GM19025 (cell line): ENCODE measurements at regions not wholly inside any gene's neighbourhood (a gene's known extent, or its start where the extent isn't known, plus 50 kb on each side); places are given as distances from the start of the nearest gene placed in this dataset.

ENCODE experiments used
- ATAC-seq: cut with Tn5 transposase; IDR thresholded peaks from one replicate; pipeline ENCODE4 v1.9.1; 2021; ENCODE audit warnings: mild to moderate bottlenecking, low read depth, moderate library complexity; ENCODE audit not compliant: unreplicated experiment

DNA sequence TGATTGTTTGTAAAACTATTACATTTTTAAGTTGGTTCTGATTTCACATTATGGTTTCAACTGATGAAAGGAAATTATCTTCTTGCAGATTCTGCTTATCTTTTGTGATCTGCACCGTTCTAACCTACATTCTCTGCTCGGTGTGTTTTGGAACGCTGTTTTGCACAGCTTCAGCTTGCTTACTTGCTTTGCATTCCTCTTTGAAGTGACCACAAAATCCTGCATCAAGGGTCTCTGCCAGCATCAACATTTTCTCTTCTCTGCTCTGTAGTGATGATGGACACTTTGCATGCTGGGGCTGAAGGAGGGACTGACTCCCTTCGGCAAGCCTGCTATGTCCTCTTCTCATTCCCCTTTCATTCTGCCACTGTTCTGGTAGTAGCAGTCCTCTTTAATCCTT lies 485.2 kb downstream of the FBXO15 start:
- no peak for ATAC-seq

DNA sequence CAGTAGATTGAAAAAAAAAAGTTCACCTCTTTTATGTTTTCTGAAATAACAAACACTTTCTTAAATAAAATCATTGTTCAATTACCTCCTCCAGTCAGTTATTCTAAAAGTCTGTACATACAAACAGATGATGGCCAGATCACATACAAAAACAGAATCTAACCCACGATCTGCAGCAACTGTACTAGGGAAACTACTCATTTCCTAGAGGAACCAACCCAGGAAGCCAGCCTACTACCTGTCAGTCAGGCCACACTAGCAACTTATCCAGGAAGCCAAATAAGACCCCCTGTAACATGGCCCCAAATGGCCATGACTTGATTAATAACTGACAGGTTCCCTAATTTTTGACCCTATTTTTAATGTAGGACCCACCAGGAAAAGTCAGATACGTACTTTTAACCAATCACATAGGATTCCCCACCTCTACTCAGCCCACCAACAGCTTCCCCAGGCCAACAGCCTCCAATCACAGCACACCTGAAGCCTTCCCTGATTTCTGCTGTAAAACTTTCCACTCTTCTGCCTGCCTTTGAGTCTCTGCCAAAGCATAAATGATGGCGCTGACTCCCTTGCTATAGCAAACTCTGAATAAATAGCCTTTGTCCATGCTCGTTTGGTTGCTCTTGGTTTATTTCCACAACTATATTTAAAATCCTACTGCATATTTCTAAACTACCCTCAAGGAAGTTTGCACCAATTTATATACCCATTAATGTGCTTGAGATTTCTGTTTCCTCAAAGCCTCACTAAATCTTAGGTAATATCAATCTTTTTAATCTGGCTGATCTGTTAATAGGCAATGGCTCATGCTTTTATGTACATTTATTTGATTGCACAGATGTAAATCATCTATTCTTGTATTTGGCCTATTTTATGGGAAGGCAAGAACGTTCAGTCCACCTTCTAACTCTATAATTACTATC lies 486.4 kb downstream of the FBXO15 start:
- no peak for ATAC-seq

DNA sequence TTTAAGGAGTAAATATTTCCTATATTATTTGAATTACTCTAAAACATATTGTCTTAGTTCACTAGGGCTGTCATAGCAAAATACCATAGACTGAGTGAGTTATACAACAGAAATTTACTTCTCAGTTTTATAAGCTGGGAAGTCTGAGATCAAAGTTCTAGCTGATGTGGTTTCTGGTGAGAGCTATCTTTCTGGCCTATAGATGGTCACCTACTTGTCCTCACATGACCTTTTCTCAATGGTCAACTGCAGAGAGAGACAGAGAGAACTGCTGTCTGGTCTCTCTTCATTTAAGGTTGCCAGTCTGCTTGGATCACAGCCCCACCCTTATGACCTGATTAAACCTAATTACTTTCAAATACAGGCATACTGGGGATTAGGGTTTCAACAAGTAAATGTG lies 490.9 kb downstream of the FBXO15 start:
- ATAC-seq = no peak

DNA sequence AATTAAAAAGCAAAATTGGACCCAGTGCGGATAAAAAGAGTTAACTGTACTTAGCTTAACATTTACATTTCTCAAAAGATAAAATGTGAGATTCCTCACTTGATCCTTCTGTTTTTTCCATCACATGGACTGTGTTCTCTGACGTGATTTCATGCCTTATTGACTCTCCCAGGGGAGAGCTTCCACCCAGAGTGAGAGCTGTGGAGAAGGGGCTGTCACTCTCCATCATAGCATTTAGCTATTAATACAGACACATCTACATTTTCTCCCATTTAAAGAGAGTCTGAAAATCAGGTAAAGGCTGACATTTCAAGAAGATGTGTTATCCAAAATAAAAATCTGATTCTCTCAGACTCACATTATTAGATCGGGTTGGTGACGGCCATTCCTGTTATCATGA lies 493.8 kb downstream of the FBXO15 start:
- no peak for ATAC-seq

DNA sequence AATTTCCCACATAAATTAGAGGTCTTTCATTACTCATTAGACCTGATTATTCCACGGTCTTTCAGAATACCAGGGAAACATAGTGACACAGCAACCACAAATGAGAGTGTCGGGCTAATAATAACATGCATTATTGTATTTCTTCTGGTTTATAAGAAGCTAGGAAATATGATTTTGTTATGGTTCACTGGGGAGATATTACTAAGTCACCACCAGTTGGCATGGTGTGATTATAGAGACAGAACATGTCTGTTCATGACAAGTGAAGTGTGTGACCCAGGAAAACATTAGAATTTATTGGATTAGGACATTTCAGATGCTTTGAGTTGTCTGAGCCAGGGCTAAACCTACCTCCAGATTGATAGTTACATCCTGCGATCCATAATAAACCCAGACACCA lies 494.4 kb downstream of the FBXO15 start:
- no peak for ATAC-seq

DNA sequence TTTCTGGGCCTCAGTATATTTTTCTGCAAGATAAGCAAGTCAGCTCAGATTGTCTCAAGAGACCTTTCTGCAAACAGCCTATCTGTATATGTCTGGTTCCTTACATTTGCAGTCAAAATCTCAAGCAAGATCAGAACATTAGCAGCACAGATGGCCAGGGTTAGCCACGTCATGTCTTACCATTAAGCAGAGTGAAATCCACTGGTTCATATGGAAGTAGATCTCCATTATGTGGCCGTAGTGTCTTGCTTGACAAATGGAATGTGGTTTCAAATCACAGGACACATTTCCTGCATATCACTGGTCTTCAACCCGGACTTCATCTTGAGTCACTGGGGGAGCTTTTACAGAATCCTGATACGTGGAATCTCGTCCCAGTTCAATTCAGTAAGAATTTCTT lies 500.2 kb downstream of the FBXO15 start:
- ATAC-seq = no peak

DNA sequence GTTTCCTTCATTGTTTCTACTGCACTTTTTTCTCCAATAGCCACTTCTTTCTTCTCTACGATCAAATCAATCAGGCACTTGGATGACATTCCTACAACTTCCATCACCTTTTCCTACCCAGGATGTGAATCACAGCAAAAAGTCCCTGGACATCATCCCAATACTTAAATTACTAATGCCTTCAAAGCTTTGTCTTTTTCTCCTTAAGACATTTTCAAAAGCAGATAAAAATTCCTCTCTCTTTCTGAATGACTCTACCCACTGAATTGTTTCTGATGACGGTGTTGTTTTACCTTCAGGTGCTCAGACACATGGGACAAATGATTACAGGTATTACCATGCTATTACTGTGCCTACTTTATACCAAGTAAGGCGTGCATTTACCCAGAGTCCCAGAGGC lies 500.9 kb downstream of the FBXO15 start:
- ATAC-seq = no peak

DNA sequence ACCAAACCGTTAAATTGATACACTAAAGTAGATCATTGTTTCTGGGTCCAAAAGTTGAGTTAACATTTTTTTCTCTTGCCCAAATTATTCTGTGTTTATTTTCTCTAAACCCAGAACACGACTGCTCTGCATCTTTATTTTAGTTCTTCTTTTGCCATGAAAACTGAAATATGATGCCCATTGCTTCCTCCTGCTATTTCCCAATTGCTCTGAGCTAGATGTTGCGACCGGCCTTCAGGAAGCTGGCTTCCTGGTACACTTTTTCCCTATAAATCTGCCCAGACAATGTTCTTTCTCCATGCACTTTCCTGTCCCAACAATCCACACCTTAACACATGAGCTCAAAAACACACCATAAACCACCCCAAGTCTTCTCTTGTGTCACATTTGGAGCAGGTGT lies 501.4 kb downstream of the FBXO15 start:
- no peak for ATAC-seq

DNA sequence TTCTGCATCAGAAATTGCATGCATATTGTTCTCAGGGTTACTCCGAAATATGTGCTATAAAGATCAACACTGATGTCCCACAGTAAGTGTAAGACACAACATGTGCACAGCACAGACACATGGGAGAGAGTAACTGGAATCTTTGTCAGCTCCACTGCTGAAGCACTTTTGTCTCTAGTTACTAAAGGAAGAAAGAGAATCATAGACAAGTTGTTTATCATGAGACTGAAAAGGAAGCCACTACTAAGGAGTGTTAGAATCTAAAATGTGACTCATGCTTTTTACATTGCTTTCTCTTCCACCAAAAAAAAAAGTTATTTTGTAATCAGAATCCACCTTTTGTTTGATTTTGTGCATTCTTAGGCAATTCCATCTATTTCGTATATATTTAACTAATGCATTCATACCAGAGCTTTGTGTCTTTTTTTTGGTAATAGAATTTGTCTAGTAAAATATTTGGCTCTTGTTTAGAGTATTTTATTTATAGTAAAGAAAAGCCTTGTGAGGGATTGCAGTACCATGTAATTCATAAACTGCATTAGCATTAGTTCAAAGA lies 502.4 kb downstream of the FBXO15 start:
- no peak for ATAC-seq

DNA sequence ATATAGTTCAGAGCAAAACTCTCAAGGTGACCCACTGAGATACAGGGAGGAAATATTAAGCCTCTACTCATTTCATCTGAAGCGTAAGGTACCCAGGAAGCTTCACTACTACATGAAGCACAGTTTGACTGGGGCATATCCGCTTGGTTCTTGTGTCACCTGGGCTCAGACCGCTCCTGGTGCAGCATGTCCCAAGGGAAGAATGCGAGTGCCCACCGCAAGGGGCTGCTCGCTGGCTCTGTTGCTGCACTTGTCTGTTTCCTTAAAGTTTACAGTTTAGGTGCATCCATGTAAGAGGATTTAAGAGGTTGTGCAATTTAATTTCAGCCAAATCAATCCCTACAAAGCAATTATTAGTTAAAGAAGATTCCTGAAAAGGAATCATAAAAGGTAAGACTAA lies 507.8 kb downstream of the FBXO15 start:
- ATAC-seq = no peak

DNA sequence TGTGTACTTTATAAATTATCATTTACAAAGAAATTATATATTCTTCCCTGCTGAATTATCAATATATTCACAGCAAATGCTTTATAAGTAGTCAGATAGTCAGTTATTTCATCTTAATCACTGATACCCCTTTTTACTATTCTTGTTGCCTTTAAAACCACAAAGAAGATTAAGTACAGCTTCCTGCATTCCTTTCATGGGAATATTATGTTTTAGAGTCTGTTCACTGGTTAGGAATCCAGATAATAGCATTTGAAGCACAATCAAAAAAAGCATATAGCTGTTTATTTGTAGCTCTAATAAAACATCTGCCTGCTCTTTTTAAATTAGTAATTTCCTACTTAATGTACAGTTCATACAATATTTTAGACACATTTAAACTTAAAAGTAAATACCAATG lies 508.9 kb downstream of the FBXO15 start:
- no peak for ATAC-seq

DNA sequence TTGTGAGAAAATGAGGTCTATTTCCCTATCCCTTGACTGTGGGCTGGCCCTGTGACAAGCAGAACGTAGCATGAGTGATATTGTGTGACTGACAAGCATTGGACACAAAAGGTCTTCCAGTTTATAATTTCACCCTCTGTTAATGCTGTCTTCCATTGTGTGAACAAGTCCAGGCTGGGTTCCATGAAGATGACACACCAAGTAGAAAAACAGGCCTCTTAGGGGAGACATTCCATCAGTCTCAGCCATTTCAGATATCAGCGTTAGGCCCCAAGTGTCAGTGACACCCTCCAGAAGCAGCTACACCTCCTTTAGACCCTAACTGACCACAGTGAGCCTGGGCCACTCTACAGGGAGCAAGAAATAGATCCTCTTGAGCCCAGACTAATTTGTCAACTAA lies 511.3 kb downstream of the FBXO15 start:
- no peak for ATAC-seq

DNA sequence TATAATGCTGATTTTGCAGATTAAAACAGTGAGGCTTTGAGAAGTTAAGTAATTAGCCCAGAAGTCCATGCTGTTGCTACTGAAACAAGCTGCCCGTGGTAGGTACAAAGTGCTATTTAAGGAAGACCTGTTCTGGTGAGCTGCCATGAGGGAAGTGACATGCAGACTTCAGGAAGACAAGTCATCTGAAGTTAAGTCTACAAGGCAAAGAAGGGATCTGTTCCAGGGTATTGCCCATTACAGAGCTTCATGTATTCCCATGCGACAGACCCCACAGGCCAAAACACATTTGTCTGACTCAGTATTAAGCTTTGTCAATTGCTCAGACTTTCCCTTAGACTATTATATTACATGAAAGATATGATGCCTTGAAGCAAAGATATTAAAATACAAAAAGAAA lies 520.8 kb downstream of the FBXO15 start:
- ATAC-seq = no peak

DNA sequence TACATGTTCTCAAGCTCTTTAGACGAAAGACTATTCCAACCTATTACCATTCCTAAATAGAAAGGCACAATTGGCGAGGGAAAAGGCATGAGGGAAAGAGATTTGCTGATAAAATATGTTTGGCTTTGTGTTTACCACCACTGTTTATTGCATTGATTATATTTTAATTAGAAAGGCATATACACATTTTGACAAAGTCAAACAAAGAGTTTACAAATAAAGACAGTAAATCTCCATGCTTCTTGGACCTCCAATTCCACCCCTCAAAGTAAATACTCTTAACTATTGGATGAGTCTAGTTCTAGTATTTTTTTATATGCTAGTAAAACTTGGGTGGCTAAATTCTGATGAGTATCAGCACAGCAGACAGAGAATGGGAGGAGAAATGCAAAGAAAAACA lies 521.4 kb downstream of the FBXO15 start:
- ATAC-seq = no peak

DNA sequence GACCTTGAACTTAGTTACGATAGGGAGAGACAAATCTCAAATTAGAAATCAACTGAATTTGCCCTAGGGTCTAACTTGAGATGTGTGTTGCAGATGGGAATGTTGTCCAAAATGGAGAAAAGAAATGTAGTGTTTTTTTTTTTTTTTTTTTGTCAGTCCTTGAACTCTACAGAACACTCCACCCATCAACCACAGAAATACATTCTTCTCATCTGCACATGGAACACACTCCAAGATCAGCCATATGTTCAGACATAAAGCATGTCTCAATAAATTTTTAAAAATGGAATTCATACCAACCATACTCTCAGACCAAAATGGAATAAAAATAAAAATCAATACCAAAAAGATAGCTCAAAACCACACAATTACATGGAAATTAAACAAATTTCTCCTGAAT lies 526.5 kb downstream of the FBXO15 start:
- no peak for ATAC-seq

DNA sequence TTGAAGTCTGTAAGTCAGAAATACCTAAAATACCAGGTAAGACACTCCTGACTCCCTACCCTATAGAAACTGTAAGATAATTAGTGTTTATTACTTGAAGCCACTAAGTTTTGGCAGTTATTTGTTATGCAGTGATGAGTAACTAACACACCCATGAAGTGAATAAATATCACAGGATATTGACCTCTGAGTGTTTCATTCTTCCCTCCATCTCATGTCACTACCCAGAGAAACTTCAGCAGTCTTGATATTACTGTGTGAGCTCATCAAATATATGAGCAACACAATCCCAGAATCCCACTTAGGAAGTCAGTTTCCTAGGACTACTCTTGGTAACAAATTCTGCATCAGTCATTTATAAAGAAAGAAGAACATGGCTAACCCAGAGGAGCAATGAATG lies 529.7 kb downstream of the FBXO15 start:
- ATAC-seq = no peak

DNA sequence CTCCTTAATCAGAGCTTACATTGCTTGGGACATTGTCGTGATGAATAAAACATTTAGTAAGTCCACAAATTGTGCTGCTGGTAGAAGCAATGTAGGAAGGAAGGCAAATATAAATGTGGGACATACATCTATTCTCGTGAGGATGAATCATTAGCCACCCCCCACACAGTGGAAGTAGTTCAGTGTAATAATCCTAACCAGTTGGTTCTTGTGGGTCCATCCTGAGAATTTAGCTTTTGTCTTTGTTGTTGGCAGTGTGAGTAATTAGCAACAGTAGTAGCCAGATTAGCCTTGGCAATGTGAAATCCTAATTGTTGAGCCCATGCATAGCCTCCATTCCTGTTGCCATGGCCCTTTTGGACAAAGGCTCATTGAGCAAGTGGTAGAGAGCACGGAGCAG lies 532.1 kb downstream of the FBXO15 start:
- no peak for ATAC-seq

DNA sequence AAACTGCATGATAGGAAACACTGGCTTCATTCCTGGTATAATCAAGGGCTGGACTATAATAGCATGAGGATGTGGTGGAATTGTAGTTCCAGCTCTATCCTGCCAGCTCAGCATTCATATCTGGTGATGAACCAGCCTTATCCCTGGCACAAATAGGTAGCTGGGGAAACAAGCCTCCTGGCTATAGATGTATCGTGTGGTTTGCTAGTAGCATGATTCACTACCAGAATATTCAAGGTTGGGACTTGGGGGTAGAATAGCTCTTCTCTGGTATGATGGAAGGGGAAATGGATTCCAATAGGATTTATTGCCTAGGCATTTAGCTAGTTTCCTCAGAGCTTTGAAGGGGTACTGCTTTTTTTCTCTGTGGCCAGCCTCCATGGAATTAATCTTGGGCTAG lies 532.8 kb downstream of the FBXO15 start:
- no peak for ATAC-seq

DNA sequence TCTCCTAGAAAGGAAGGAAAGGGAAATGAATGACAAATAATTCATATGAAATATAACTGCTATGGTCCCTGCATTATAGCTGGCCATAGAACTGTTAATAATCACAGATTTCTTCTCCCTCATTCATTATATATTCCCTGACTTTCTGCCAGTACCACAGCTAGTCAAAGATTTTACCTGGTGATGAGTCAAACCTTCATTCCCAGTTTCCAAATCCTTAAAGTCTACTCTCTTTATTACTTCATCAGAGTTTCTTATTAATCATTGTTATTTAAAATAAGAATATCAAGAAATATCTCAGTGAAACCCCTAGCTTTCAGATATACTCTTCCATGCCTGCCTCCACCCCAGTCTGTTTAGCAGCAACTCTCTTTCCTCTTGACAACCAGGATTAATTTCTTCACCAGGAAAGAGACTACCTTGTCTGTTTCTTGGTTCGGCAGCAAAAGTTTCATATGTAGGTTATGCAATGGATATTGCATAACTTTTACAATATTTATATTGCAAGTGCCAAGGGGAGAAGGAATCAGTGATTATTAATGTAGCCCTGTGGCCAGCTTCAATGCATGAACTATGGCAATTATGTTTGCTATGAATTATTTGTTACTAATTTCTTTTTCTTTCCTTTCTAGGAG lies 533.8 kb downstream of the FBXO15 start:
- no peak for ATAC-seq

DNA sequence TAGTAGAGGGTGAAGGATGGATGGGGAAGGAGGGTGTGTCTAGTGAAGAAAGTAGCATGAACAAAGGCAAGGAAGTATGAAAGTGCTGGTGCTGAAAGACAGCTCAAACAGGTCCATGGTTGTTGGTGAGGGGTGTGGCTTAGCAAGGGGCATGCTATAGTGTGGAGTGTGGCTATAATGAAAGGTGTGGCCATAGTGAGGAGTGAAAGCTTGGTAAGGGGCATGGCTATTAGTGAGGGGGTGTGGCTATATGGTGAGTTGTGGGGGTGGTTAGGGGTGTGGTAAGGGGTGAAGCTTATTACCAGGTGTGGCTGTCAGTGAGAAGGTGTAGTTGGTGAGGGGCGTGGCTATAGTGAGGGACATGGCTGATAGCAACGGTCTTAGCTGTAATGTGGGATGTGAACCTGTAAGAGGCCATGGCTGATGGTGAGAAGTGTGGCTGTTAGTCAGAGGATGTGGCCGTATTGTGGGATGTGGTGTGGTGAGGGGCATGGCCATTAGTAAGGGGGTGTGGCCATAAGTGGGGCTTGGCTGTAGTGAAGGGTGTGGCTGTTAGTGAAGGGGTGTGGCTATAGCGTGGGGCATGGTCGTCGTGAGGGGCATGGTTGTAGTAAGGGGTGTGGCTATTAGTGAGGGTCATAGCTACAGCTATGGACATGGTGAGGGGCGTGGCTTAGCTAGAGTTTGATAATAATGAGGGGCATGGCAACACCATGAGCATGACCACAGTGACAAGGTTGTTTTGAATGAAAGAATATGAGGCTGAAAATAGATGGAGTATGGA lies 549.6 kb downstream of the FBXO15 start:
- no peak for ATAC-seq

DNA sequence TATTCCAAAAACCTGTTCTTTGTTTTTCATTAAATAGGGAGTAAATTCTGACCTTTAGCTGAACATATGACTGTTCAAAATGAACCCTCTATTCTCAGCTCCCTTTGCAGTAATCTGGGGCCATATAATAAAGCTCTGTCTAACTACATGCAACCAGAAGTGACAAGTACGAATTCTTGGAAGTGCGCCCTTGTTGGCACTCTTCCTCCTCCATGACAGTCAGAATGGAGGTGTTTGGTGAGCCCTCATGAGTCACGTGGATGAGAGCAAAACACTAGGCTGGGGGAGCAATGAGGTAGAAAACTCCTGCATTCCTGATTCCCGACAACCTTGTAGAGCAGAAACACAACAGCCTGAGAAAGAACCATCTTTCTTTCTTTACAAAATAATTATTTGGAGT lies 552.9 kb downstream of the FBXO15 start:
- ATAC-seq = no peak
